Embryonic facial prominence (tissue), 1 donor: ENCODE measurements at regions not wholly inside any gene's neighbourhood (a gene's known extent, or its start where the extent isn't known, plus 50 kb on each side); places are given as distances from the start of the nearest gene placed in this dataset.
"Not testable (repeated sequence)": the region's sequence is repeated elsewhere in the genome, so short reads cannot be mapped to it uniquely, and the experiment has no call there.

Experiments used
- DNase-seq: peaks from one replicate; pipeline ENCODE4 v3.0.0-alpha.2; 2016; ENCODE audit errors: extremely low spot score

DNA sequence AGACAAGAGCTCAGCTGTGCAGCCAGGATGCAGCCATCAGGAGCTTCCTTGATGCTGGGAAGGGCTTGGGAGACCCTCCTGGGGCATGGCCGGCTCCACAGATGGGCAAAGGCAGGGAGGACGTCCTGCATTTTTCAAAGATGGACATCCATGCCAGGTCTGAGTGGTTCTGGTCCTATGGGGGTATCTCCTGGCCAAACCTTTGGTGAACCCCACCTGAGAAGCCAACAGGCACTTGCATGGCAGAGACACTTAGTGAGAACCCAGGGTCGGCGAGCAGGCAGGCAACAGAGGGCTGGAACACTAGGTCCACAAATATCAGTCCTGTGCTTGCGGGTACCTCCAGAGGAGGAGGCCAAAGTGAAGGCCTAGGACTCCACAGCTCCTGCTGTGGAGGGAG is 70.0 kb downstream of the KCTD15 start:
- DNase-seq = no peak

DNA sequence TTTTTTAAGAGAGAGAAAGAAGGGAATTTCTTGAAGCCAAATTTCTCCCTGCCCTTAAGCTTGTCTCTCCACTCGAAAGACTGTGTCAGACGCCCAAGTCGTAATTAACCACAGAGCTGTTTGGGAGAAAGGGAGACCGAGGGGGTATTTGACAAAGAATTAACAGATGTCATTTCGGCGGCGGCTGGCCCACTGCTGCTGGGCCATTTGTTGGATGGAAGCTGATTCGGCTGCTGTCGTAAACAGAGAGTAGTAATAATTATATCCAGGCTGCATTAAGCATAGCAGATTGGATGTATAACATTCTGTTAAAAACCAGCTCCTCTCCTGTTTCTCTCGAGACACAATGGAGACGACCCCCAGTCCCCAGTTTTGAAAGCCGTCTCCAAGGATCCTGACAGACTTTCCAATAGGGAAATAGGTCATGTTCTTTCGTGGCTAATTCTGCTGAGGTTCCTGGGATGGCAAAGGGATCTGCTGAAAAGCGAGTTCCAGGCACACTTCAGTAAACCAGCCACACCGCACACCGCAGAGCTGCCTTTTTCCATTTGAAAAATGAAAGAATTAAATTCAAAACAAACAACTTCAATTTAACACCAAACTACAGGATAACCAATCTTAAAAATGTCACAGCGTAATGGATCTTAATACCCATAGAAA is 71.5 kb downstream of the KCTD15 start:
- DNase-seq = peak; percentile 40

DNA sequence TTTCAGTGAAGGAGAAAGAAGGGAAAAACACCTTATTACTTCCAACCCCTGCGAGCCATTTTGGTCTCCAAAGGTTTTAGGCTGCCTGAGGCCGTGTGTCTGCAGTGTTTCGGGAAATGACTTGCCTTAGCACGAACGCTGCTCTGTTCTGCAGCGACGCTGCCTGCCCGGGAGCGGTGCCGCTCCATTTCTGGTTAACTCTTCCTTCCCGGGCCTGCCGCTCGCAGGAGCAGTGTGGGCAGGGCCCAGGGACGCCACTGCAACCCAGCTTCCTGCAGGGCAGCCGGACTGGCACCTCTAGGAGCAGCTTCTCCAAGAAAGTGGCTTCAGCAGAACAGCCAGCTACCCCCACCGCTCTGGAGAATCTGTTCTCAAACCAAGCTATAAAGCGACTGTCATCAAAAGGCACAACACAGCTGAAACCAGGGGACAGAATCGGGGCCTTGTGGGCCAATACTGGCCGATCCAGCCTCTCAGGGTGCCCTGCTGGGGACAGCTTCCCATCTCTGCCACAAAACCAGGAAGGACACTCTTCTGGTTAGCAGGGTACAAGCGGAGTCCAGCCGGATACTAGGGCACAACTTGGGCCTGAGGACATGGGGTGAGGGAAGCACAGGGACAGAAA is 72.2 kb downstream of the KCTD15 start:
- DNase-seq = peak; percentile 53

DNA sequence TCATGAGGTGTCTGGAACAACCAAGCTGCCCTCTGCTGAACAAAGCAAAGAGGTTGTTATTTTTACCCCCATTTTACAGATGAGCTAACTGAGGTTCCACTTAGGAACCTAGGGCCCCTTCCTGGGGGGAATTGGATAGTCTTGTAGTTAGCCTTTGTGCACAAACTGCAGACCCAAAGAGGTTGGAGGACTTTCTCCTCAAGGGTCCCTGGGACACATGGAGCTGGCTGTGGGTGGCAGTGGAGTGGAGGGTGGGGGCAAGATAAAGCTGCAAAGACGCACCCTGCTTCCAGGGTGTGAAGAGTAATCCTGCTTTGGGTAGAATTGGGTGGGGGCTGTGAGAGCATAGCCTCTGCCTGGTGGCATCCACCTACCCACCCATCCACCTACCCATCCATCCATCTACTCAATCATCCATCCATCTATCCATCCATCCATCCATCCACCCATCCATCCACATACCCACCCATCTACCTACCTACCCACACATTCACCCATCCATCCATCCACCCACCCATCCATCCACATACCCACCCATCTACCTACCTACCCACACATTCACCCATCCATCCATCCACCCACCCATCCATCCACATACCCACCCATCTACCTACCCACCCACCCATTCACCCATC is 73.7 kb downstream of the KCTD15 start:
- DNase-seq = not testable (repeated sequence)

DNA sequence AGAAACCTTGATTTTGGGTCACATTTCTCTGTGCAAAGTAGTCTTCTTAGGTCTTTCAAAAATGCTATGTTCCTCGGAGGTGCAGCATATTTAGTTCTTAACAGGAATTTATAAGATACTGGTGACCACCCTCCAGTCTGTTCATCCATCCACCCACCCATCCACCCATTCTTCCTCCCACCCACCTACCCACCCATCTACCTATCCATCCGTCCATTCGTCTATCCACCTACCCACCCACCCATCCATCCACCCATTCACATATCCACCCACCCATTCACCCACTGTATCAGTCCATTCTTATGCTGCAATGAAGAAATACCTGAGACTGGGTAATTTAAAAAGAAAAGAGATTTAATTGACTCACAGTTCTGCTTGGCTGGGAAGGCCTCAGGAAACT is 74.9 kb downstream of the KCTD15 start:
- DNase-seq = no peak

DNA sequence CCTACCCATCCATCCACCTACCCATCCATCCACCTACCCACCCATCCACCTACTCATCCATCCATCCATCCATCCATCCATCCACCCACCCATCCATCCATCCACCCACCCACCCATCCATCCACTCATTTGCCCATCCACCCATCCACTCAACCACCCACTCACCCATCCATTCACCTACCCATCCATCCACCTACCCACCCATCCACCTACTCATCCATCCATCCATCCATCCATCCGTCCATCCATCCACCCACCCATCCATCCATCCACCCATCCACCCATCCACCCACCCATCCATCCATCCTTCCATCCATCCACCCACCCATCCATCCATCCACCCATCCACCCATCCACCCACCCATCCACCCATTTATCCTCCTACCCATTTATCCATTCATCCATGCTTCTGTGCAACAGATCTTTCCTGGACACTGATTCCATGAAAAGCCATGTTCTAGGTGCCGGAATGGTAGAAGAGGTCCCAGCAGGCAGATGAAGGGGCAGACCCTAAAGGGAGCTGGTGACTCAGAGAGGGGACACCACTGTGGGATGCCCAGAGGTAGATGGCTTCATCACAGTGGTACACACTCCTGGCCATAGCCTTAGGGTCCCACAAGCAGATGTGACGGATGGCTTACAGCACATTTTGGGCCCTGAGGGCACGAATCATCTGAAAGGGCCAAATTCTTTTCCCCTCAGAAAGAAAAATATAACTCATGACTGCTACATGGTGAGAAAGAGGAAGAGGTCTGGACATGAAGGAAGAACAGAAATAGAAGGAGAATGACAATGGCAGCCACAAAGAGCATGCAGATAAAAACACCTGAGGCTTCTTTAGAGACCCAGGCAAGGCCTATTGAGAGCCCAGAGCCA is 76.0 kb downstream of the KCTD15 start:
- no peak for DNase-seq

DNA sequence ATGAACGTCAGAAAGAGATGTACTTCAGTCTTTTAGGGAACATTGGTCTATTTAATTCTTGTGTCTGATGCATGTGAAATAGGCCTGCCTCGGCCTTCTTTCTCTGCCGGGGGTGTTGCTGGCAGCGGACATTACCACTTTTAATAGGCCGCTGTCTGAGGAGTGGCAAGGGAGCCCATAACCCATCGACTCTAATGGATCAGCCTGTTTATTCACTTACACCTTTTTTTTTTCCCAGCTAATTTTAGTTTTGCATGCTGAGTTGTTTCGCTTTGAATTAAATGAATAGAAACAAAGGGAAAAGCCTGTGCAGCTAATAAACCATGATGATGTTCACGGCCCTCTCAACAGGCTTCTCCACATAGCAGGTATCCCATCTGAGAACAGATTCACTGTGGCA is 78.4 kb downstream of the KCTD15 start:
- no peak for DNase-seq

DNA sequence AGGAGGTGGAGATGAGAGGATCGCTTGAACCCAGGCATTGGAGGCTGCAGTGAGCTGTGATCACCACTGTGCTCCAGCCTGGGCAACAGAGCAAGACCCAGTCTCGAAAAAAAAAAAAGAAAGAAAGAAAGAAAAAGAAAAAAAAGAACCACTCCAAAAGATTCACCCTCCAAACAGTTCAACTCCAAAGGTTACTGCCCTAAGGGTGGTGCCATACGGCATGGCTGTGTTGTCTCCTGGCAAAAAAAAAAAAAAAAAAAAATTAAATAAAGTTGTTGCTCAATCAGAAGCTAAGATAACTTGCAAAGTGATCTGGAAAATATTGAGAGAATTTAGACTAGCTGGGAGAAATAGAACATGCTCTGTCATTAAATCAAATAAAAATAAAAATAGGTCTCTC is 79.5 kb downstream of the KCTD15 start:
- DNase-seq = no peak

DNA sequence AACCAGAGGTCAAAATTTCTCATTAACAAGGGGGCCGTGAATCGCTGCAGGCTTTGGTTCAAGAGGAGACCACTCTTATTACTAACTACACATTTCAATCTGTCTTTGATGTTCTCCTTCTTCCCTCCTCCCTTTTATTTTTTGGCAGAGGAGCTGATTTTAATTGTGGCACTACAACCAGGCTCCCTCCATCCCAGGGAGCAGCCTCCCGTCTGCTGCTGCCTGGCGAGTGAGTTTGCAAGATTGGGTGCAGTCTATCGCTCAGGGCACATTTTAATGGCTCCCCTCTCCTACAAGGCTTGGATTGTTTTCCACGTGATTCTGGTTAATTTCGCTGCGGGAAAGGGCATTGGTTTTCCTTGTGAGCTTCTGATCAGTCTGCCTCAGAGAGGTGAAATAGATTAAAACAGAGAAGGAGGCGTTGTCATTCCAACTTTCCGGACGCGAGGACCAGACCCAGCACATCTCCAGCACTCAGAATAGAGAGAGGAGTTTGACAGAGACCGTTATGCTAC is 81.4 kb downstream of the KCTD15 start:
- no peak for DNase-seq

DNA sequence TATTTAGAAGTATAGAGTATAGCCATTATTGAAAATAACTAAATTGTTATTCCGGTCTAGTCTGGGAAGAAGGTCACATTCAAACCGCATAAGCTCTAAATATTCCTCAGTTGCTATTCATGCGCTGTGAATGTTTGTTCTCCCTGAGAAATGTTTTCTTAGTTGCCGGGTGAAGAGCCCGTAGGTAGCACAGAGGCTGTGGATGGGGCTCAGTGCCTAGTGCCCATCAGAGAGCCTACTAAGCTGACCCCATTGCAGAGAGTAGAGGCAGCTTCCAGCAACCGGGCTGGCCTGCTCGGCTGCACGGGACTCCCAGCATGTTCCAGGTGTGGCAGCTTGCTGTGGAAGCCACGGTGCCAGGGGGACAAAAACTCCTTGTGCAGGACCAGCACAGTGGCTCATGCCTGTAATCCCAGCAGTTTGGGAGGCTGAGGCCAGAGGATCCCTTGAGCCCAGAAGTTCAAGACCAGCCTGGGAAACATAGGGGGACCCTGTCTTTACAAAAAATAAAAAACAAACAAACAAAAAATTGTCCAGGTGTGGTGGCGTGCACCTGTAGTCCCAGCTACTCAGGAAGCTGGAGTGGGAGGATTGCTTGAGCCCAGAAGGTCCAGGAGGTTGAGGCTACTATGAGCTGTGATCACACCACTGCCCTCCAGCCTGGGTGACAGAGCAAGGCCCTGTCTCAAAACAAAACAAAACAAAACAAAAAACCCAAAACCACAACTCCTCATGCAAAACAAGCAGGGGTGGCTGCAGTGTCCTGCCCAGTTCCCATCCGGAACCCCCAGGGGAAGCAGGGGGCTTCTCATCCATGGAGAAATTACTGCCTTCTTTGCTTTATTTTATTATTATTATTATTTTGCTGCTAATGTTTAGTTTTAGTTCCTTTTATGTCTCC is 82.5 kb downstream of the KCTD15 start:
- DNase-seq = no peak

DNA sequence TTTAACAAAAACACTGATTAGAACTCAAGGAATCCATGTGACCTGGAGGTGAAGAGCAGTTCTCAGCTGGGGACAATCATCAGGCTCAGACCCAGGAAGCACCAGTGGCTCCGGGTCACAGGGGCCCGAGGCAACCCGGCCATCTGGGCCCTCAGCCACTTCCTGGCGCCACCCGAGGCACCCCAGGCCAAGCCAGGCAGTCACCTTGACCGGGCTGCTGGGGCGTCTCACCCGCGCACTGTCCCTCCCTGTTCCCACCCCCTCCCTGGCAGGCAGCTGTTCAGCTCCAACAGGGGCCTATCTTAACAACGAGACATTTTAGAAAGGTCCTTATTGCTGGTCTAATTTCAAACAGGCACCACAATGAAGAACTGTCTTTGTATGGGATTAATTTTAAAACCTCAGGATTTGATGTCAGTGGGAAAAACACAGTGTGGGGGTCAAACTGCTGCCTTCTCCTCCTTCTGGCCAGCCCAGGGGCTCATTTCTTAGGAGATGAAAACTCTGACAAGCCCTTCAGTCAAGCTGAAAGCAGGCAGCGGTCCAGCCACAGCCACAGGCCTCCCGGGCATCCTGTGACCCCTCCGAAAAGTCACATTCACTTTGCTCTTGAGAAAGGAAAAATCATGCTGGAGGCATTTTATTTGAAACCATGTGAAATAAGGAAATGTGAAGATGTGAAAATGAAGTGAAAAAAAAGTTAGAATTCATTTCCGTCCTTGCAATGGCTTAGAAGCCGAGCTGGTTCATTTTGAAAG is 83.3 kb downstream of the KCTD15 start:
- no peak for DNase-seq

DNA sequence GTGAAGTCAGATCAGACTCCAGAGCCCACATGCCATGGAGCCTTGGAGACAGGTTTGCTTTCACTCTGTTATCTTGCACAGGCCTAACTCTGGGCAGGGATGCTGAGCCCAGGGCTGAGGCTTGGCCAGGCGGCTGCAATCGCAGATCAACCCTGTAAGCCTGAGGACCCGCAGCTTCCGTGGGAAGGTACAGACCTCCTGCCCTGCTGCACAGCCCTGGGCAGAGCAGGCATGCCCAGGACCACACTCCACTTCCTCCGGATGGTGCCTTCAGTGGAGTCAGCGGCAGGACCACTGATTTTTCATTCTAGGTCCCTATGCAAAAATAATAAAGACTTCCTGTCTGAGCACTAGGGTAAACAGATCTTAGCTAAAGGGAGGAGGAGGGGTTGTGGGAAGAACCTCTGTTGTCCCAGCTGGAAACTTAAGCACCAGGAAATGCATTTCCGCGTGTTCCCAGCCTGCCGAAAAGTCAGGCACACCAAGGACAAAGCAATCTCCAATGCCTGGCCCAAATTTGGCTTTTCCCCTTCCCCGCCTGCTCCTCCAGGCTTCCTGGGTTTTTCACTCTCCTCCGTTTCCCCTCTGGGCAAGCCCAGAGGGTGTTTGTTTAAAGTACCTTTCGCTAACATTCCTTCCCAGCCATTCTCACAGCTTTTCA is 87.3 kb downstream of the KCTD15 start:
- DNase-seq = no peak

DNA sequence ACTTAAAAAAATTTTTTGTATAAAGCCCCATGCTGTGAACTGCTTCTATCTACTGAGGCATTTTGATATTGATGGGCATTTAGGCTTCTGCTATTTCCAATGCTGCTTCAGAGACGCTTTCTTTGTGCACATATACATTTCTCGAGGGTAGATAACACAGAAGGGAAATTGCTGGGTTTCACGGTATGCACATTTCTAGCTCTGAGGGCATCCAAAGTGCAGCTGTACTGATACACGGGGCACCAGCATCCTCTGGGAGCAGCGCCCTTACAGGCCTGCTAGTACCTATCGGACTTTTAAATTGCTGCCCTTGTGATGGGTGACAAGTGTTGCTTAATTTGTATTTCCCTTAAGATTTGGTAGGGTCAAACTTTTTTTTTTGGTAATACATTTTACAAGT is 88.6 kb downstream of the KCTD15 start:
- no peak for DNase-seq

DNA sequence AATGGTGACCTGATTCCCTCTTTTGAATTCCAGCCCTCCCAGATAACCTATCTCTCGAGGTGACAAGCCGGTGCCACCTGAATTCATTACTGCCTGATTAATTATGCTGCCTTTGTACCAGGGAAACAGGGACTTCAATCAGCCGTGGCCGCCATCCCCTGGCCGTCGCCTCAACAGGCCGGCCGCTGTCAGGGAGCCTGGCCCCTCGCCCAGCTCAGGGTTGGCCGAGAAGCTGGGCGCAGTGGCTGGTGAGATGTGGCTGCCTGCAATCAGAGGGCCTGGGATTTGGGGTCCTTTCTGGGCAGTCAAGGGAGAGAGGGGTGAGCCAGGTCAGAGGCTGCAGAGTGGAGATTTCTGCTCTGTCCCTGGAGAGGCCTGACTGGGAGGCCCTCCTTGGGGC is 91.2 kb downstream of the KCTD15 start:
- no peak for DNase-seq

DNA sequence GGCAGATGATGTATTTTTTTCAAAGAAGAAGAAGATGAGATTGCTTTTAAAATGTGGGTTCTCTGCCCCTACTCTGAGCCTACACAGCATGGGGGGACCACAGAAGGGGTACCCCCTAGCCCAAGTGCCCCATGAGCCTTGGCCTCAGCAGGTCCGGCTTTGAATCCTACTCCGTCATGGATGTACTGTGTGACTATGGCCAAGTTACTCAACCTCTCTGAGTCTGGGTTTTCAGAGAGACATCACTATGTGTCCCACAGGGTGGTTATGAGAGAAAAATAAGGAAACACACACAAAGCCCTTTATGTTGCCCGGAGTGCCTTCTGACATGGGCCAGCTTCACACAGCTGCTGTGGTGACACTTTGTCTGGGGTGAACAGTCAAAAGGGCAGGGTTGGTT is 92.0 kb downstream of the KCTD15 start:
- DNase-seq = no peak

DNA sequence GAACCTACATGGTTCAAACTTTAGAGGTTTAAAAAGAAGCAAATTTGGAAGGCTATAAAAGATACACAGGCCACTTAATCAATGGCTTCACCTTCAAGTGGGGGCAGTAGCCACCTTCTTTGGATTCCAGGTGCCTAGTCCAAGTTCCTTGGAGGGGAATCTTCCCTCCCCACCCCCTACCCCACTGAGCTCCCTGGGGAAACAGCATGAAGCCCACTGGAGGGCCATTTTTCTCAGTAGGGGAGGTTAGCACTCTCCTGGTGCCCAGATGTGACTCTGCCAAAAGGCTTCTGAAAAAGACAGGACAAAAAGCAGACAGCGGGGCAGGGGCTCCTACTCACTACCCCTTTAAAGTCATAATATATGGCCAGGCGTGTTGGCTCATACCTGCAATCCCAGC is 93.9 kb downstream of the KCTD15 start:
- DNase-seq = no peak

DNA sequence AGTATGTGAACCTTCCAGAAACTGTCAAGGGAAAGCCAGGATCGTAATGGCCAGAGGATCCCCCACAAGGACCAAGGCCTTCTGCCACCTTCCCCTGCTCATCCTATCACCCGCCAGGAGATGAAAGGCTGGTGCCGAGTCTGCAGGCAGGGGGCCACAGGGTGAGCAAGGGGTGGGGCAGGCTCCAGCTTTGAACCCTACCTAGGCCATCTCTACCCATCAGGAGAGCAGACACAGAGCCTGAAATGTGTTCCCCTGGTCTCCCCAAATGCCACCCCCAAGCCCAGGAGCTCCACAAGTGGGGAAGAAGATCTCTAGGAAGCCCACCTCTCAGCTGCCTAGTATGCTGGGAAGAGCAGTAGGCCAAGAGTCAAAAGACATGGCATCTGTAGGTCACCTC is 95.1 kb downstream of the KCTD15 start:
- no peak for DNase-seq

DNA sequence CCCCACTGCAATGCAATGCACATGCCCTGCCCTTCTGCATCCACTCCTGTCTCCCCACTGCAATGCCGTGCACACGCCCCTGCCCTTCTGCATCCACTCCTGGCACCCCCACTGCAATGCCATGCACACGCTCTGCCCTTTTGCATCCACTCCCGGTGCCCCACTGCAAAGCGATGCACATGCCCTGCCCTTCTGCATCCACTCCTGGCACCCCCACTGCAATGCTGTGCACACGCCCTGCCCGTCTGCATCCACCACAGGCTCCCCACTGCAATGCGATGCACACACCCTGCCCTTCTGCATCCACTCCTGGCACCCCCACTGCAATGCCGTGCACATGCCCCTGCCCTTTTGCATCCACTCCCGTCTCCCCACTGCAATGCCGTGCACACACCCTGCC is 98.1 kb downstream of the KCTD15 start:
- DNase-seq = no peak

DNA sequence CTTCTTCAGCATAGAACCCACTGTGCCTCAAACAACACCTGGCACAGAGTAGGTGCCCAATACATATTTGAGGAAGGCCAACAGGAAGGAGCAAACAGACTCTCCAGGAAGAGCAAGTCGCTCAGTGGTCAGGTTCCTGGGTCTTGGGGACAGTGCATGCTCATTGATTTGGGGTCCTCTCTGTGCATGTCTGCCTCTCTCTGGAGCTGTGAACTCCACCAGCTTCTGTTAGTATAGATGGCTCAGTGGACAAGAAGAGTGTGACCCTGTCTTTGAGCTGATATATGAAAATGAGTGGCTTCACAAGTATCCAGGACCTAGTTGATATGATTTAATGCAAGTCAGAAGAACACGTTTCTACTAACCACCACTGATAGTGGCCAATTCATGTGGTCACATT is 98.7 kb downstream of the KCTD15 start:
- DNase-seq = no peak
